ENCODE measurements at regions not wholly inside any gene's neighbourhood (a gene's known extent, or its start where the extent isn't known, plus 50 kb on each side); places are given as distances from the start of the nearest gene placed in this dataset.

DNA sequence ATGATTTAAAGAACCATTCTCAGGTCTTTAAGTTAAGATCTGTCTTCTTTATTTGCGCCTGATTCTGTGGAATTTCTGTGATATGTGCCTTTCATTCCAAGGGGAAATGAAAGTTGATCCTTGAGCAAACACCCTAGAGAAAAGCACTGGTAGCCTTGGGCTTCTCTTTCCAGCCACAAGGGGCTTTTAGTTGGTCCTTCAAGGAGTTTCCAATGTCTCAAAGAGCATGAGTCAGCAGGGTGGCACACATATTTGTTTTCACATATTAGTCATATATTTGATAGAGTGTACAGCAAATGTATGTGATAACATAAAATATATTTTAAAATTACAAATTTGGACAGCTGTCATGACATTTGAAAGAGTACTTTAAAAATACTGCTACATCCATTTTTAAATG lies 339.5 kb downstream of the TXNL1 start:
- Histone ChIP-seq H4K20me1 (ENCODE audit: insufficient read depth, low read length) (no peaks in the 10 kb centered on the region), H3K9me3 (replicated peaks in 1 of 2; ENCODE audit: control insufficient read depth in 1 of 2, insufficient read depth in 1 of 2, low read length in 2 of 2) (no peaks in the 10 kb centered on the region), H3K4me2 (replicated peaks; ENCODE audit: extremely low read depth, low read length, poor library complexity, severe bottlenecking) (no peak overlapping the region), H3K9ac (ENCODE audit: insufficient read depth, low read length, poor library complexity, severe bottlenecking) (no peak overlapping the region), H2AFZ (ENCODE audit: insufficient read depth, low read depth, low read length, poor library complexity, severe bottlenecking) (no peak overlapping the region), H3K4me1 (ENCODE audit: control insufficient read depth in 1 of 2, insufficient read depth in 2 of 2, low read length in 2 of 2) (peaks cover 5% of the 10 kb centered on the region in 2 donors), H3K27ac (ENCODE audit: low read depth in 1 of 2, low read length in 2 of 2) (no peak overlapping the region), H3K4me3 (replicated peaks in 1 of 3; ENCODE audit: low read depth in 2 of 3, low read length in 3 of 3) (no peak overlapping the region), H3K79me2 (ENCODE audit: insufficient read depth, low read length) (no peaks in the 10 kb centered on the region), H3K36me3 (replicated peaks in 1 of 2; ENCODE audit: control insufficient read depth in 1 of 2, insufficient read depth in 2 of 2, low read length in 2 of 2) (no peaks in the 10 kb centered on the region), H3K27me3 (ENCODE audit: control insufficient read depth in 2 of 2, insufficient read depth in 2 of 2, low read length in 2 of 2) (no peaks in the 10 kb centered on the region)
- H3K4me1 Mint-ChIP-seq: peaks cover 12% of the 10 kb centered on the region
- no peak overlapping the region for H3K27ac Mint-ChIP-seq
- H3K4me3 Mint-ChIP-seq: no peak overlapping the region
- H3K9me3 Mint-ChIP-seq: peaks cover 0 to 2% (median 0%) of the 10 kb centered on the region in 7 donors
- 83% methylated on average over 1 of the region's 1 CpG for WGBS (ENCODE audit: insufficient coverage)
- intact Hi-C loops (cut with micrococcal nuclease): no loop called here
- no peaks in the 10 kb centered on the region for H3K36me3 Mint-ChIP-seq
- TF ChIP-seq, protein P1, sequence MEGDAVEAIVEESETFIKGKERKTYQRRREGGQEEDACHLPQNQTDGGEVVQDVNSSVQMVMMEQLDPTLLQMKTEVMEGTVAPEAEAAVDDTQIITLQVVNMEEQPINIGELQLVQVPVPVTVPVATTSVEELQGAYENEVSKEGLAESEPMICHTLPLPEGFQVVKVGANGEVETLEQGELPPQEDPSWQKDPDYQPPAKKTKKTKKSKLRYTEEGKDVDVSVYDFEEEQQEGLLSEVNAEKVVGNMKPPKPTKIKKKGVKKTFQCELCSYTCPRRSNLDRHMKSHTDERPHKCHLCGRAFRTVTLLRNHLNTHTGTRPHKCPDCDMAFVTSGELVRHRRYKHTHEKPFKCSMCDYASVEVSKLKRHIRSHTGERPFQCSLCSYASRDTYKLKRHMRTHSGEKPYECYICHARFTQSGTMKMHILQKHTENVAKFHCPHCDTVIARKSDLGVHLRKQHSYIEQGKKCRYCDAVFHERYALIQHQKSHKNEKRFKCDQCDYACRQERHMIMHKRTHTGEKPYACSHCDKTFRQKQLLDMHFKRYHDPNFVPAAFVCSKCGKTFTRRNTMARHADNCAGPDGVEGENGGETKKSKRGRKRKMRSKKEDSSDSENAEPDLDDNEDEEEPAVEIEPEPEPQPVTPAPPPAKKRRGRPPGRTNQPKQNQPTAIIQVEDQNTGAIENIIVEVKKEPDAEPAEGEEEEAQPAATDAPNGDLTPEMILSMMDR (IDR thresholded peaks at IDR 0.05): no peak
- peaks cover 0 to 1% (median 0%) of the 10 kb centered on the region in 3 donors for H3K27me3 Mint-ChIP-seq (ENCODE audit: low read depth in 3 of 3)
- DNase-seq: peak in 2 of 3 donors; percentile 3 to 61

DNA sequence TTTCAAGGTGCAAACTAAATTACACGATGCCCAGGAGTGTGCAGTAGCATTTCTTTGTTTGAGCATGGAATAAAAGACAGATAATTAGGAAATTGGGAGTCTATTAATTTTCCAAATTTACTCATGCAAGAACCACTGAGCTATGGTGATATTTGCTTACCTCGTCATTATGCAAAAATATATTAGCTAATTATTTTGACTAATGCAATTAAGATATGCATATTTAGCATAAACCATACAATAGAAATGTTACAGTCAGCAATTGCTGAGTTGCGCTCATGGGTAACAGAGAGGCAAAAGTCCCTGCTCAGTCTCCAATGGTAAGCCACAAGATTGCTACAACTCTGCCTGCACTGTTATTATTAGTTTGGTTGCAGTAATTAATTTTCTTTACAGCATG lies 342.0 kb downstream of the TXNL1 start:
- H3K9me3 ChIP-seq (replicated peaks in 1 of 2; ENCODE audit: control insufficient read depth in 1 of 2, insufficient read depth in 1 of 2, low read length in 2 of 2): no peaks in the 10 kb centered on the region
- no peak overlapping the region for H3K9ac ChIP-seq (ENCODE audit: insufficient read depth, low read length, poor library complexity, severe bottlenecking)
- no peak overlapping the region for H2AFZ ChIP-seq (ENCODE audit: insufficient read depth, low read depth, low read length, poor library complexity, severe bottlenecking)
- no peaks in the 10 kb centered on the region for H4K20me1 ChIP-seq (ENCODE audit: insufficient read depth, low read length)
- H3K79me2 ChIP-seq (ENCODE audit: insufficient read depth, low read length): no peaks in the 10 kb centered on the region
- no CpG with 5 or more reads among the region's 3 CpGs for WGBS (ENCODE audit: insufficient coverage)
- intact Hi-C loops (cut with micrococcal nuclease): no loop called here
- H3K4me1 ChIP-seq (ENCODE audit: control insufficient read depth in 1 of 2, insufficient read depth in 2 of 2, low read length in 2 of 2): peaks cover 5% of the 10 kb centered on the region in 2 donors
- peaks cover 12% of the 10 kb centered on the region for H3K4me1 Mint-ChIP-seq
- H3K4me2 ChIP-seq (replicated peaks; ENCODE audit: extremely low read depth, low read length, poor library complexity, severe bottlenecking): no peak overlapping the region
- peaks cover 0 to 2% (median 0%) of the 10 kb centered on the region in 7 donors for H3K9me3 Mint-ChIP-seq
- TF ChIP-seq, protein P1 (IDR thresholded peaks at IDR 0.05): no peak
- no peaks in the 10 kb centered on the region for H3K27me3 ChIP-seq (ENCODE audit: control insufficient read depth in 2 of 2, insufficient read depth in 2 of 2, low read length in 2 of 2)
- no peak overlapping the region for H3K4me3 ChIP-seq (replicated peaks in 1 of 3; ENCODE audit: low read depth in 2 of 3, low read length in 3 of 3)
- H3K4me3 Mint-ChIP-seq: no peak overlapping the region
- no peak for DNase-seq
- H3K27ac Mint-ChIP-seq: no peak overlapping the region
- H3K27ac ChIP-seq (ENCODE audit: low read depth in 1 of 2, low read length in 2 of 2): no peak overlapping the region
- no peaks in the 10 kb centered on the region for H3K36me3 ChIP-seq (replicated peaks in 1 of 2; ENCODE audit: control insufficient read depth in 1 of 2, insufficient read depth in 2 of 2, low read length in 2 of 2)
- H3K27me3 Mint-ChIP-seq (ENCODE audit: low read depth in 3 of 3): peaks cover 0 to 7% (median 0%) of the 10 kb centered on the region in 3 donors
- no peaks in the 10 kb centered on the region for H3K36me3 Mint-ChIP-seq
